B cell (primary cell): ENCODE measurements at regions not wholly inside any gene's neighbourhood (a gene's known extent, or its start where the extent isn't known, plus 50 kb on each side); places are given as distances from the start of the nearest gene placed in this dataset.

Source experiments
- ATAC-seq: fragments of 200-7000 bp; cut with Tn5 transposase; one replicate; pipeline ENCODE4 v1.10.0; 2021; ENCODE audit warnings: low read depth, mild to moderate bottlenecking, moderate number of reproducible peaks, moderate library complexity
- CTCF ChIA-PET: fragments of 350-600 bp; sonication (Branson Sonifier 250); formaldehyde crosslinking; loops from one replicate; lab custom pipeline; 2021; ENCODE audit warnings: antibody characterized with exemption, inconsistent platforms; lab: Charles Lee
- POLR2A ChIA-PET: fragments of 350-600 bp; sonication (Branson Sonifier 250); formaldehyde crosslinking; loops from one replicate; lab custom pipeline; 2021; ENCODE audit warnings: antibody characterized with exemption; lab: Charles Lee
- DNase-seq: peaks from one replicate; pipeline ENCODE4 v3.0.0; 2013
- H2AFZ ChIP-seq: 2 replicates; pipeline ENCODE4 v1.6.1; 2012; ENCODE audit warnings: mild to moderate bottlenecking, low read depth, low read length; ENCODE audit not compliant: insufficient read depth, poor library complexity, severe bottlenecking
- H3K27ac ChIP-seq, 2 donors: 1 replicate in 1 of 2; 2 replicates in 1 of 2; pipeline ENCODE4 v1.5.1; 2012 to 2013; ENCODE audit warnings: low read length in 2 of 2, mild to moderate bottlenecking in 2 of 2, moderate library complexity in 1 of 2
- H3K27me3 ChIP-seq, 4 experiments: fragments of 200-600 bp in 1 of 4; sonication (generic) in 1 of 4; replicated peaks in 1 of 4; 1 replicate in 2 of 4; 2 replicates in 2 of 4; pipeline versions ENCODE4 v1.6.1 to v1.7.0; 2013 to 2016; ENCODE audit warnings: low read length in 3 of 4, mild to moderate bottlenecking in 2 of 4, mixed read lengths in 1 of 4, moderate library complexity in 1 of 4; ENCODE audit not compliant: insufficient read depth in 4 of 4, control insufficient read depth in 3 of 4; ENCODE audit errors: control extremely low read depth in 1 of 4
- H3K36me3 ChIP-seq, 2 experiments: replicated peaks in 1 of 2; 1 replicate in 1 of 2; 2 replicates in 1 of 2; pipeline versions ENCODE4 v1.6.1 to v1.7.1; 2013; ENCODE audit warnings: low read length in 1 of 2; ENCODE audit not compliant: insufficient read depth in 2 of 2, control insufficient read depth in 1 of 2; ENCODE audit errors: control extremely low read depth in 1 of 2, extremely low read depth in 1 of 2
- H3K4me1 ChIP-seq, 2 donors: fragments of 200-600 bp in 1 of 2; sonication (generic) in 1 of 2; 1 replicate in 1 of 2; 2 replicates in 1 of 2; pipeline versions ENCODE4 v1.5.1 to v1.6.1; 2013 to 2017; ENCODE audit warnings: low read length in 2 of 2; ENCODE audit not compliant: control insufficient read depth in 2 of 2, insufficient read depth in 2 of 2
- H3K4me2 ChIP-seq: replicated peaks from 2 replicates; pipeline ENCODE3; 2012; ENCODE audit warnings: mild to moderate bottlenecking, low read depth, low read length; ENCODE audit not compliant: poor library complexity, severe bottlenecking
- H3K4me3 ChIP-seq, 5 experiments: fragments of 200-600 bp in 1 of 5; sonication (generic) in 1 of 5; 1 replicate in 3 of 5; 2 replicates in 2 of 5; pipeline versions ENCODE4 v1.5.1 to v1.7.0; 2011 to 2016; ENCODE audit warnings: low read length in 4 of 5, mild to moderate bottlenecking in 4 of 5, low read depth in 2 of 5, control low read depth in 1 of 5, moderate library complexity in 1 of 5; ENCODE audit not compliant: insufficient read depth in 1 of 5; ENCODE audit errors: control extremely low read depth in 1 of 5, extremely low read depth in 1 of 5
- H3K79me2 ChIP-seq: fragments of 200-600 bp; sonication (generic); one replicate; pipeline ENCODE4 v1.6.0; 2016; ENCODE audit warnings: low read length; ENCODE audit not compliant: control insufficient read depth, insufficient read depth
- H3K9ac ChIP-seq: fragments of 200-600 bp; sonication (generic); 2 replicates; pipeline ENCODE4 v1.6.1; 2017; ENCODE audit warnings: mild to moderate bottlenecking, low read length, moderate library complexity
- H3K9me3 ChIP-seq, 3 donors: one replicate each; pipeline versions ENCODE4 v1.6.1 to v1.7.1; 2013; ENCODE audit warnings: low read length in 2 of 3; ENCODE audit not compliant: control insufficient read depth in 2 of 3, insufficient read depth in 1 of 3; ENCODE audit errors: control extremely low read depth in 1 of 3
- H4K20me1 ChIP-seq: 2 replicates; pipeline ENCODE4 v1.6.0; 2012; ENCODE audit warnings: mild to moderate bottlenecking, low read length; ENCODE audit not compliant: insufficient read depth, control insufficient read depth, poor library complexity, severe bottlenecking
- H3K27ac Mint-ChIP-seq: one replicate; pipeline ENCODE4 v1.8.0; 2021; ENCODE audit warnings: mixed read lengths
- H3K27me3 Mint-ChIP-seq: one replicate; pipeline ENCODE4 v1.8.0; 2021; ENCODE audit warnings: mixed read lengths
- H3K4me1 Mint-ChIP-seq: one replicate; pipeline ENCODE4 v1.8.0; 2021; ENCODE audit warnings: mixed read lengths
- H3K4me3 Mint-ChIP-seq: one replicate; pipeline ENCODE4 v1.8.0; 2021; ENCODE audit warnings: mixed read lengths
- H3K9me3 Mint-ChIP-seq: one replicate; pipeline ENCODE4 v1.8.0; 2022; ENCODE audit warnings: mixed read lengths; ENCODE audit not compliant: insufficient read depth
- EZH2 ChIP-seq: IDR thresholded peaks from 2 replicates; pipeline ENCODE4 v1.6.1; 2012; ENCODE audit warnings: borderline replicate concordance, low read depth, mild to moderate bottlenecking, moderate library complexity, low read length; ENCODE audit not compliant: insufficient read depth, poor library complexity, severe bottlenecking
- WGBS: methylation state at CpG from one replicate; pipeline ENCODE4 v1.1.5; 2013; ENCODE audit warnings: missing lambda C conversion rate; ENCODE audit not compliant: insufficient coverage; 5-methylcytosine and 5-hydroxymethylcytosine counted together
- intact Hi-C: fragments of 100-400 bp; cut with micrococcal nuclease; formaldehyde crosslinking; loops from one replicate; pipeline ENCODE4 v1.10.0; 2022
- TF ChIP-seq, protein P1 (sequence below): fragments of 200-600 bp; IDR thresholded peaks from one replicate; pipeline ENCODE4 v1.8.0; 2022; ENCODE audit warnings: antibody characterized with exemption, mild to moderate bottlenecking

DNA sequence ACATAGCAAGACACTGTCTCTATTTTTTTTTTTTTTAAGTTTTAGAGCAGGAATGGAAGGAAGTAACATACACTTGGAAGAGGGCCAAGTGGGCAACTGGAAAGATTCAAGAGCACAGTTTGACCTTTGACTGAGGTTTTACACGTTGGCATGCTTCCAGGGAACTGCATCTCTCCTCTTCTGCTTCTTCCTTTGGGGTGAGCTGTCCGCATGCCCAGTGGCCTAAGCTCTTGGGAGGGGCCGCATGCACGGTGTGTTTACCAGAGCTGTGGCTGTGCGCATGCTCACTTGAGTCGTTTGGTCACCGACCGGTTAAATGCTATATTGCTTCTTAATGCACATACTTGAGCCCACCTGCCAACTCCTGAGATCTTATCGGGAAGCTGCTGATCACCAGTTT is 727.7 kb downstream of the UQCRFS1 start:
- H3K36me3 ChIP-seq = no peaks in the 10 kb centered on the region
- no peak overlapping the region for H3K4me3 Mint-ChIP-seq
- intact Hi-C loops = no loop called here
- TF ChIP-seq, protein P1, sequence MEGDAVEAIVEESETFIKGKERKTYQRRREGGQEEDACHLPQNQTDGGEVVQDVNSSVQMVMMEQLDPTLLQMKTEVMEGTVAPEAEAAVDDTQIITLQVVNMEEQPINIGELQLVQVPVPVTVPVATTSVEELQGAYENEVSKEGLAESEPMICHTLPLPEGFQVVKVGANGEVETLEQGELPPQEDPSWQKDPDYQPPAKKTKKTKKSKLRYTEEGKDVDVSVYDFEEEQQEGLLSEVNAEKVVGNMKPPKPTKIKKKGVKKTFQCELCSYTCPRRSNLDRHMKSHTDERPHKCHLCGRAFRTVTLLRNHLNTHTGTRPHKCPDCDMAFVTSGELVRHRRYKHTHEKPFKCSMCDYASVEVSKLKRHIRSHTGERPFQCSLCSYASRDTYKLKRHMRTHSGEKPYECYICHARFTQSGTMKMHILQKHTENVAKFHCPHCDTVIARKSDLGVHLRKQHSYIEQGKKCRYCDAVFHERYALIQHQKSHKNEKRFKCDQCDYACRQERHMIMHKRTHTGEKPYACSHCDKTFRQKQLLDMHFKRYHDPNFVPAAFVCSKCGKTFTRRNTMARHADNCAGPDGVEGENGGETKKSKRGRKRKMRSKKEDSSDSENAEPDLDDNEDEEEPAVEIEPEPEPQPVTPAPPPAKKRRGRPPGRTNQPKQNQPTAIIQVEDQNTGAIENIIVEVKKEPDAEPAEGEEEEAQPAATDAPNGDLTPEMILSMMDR = no peak
- no peak for TF ChIP-seq EZH2
- H3K79me2 ChIP-seq = no peaks in the 10 kb centered on the region
- H3K27ac Mint-ChIP-seq = no peak overlapping the region
- WGBS = 84% methylated on average over 8 of the region's 9 CpGs
- H3K27me3 ChIP-seq = no peaks in the 10 kb centered on the region
- DNase-seq = no peak
- peaks cover 0 to 18% (median 0%) of the 10 kb centered on the region in 3 donors for H3K9me3 ChIP-seq
- H3K4me2 ChIP-seq = no peak overlapping the region
- ATAC-seq = no peak
- no peaks in the 10 kb centered on the region for H4K20me1 ChIP-seq
- H3K9me3 Mint-ChIP-seq = peaks cover 3% of the 10 kb centered on the region
- no peaks in the 10 kb centered on the region for H3K27me3 Mint-ChIP-seq
- CTCF ChIA-PET = no interaction called here
- H3K4me1 ChIP-seq = peaks cover 6 to 9% of the 10 kb centered on the region in 2 donors
- no peak overlapping the region for H3K9ac ChIP-seq
- POLR2A ChIA-PET = no interaction called here
- no peak overlapping the region for H3K4me3 ChIP-seq
- H3K4me1 Mint-ChIP-seq = peaks cover 13% of the 10 kb centered on the region
- H3K27ac ChIP-seq = no peak overlapping the region
- no peak overlapping the region for H2AFZ ChIP-seq

DNA sequence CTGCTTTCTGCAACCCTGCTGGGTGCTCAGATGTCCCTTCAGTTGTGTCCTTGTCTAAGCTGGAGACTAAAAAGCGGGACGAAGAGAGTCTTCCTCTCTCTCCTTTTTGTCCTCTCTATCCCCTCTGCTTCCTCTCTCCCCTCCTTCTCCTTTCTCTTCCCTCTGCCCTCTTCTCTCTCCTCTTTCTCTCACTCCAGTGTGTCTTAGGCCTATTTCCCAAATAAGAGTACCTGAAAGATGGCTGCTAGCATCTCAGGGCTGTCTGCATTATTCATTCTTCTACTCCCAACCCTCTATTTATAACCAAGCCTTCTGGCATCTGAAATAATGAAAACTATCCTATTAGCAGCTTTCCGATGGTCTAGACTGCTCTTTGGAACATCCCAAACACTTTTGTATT is 729.8 kb downstream of the UQCRFS1 start:
- Histone ChIP-seq H3K27me3 (no peaks in the 10 kb centered on the region), H3K9me3 (peaks cover 0 to 10% (median 0%) of the 10 kb centered on the region in 3 donors), H3K9ac (no peak overlapping the region), H4K20me1 (no peaks in the 10 kb centered on the region), H3K27ac (no peak overlapping the region), H3K79me2 (no peaks in the 10 kb centered on the region), H3K4me2 (no peak overlapping the region), H2AFZ (no peak overlapping the region), H3K4me3 (no peak overlapping the region), H3K4me1 (peaks cover 6 to 9% of the 10 kb centered on the region in 2 donors), H3K36me3 (no peaks in the 10 kb centered on the region)
- intact Hi-C loops = no loop called here
- Mint-ChIP-seq H3K4me1 (peaks cover 13% of the 10 kb centered on the region), H3K27me3 (no peaks in the 10 kb centered on the region), H3K9me3 (peaks cover 3% of the 10 kb centered on the region), H3K27ac (no peak overlapping the region), H3K4me3 (no peak overlapping the region)
- POLR2A ChIA-PET = no interaction called here
- DNase-seq (no peak), ATAC-seq (no peak)
- CTCF ChIA-PET = no interaction called here
- TF ChIP-seq, protein P1 = no peak
- 95% methylated on average over 3 of the region's 3 CpGs for WGBS
